Stimulated activated CD8-positive, alpha-beta memory T cell treated with anti-CD3 and anti-CD28 coated beads, Interleukin-12 subunit alpha, Interleukin-12 subunit beta, amount 100 ng/mL, for 24 hours (primary cell): ENCODE measurements at regions not wholly inside any gene's neighbourhood (a gene's known extent, or its start where the extent isn't known, plus 50 kb on each side); places are given as distances from the start of the nearest gene placed in this dataset.

Source experiments
- DNase-seq: peaks from one replicate; pipeline ENCODE4 v3.0.0-alpha.2; 2020; ENCODE audit errors: extremely low read depth

DNA sequence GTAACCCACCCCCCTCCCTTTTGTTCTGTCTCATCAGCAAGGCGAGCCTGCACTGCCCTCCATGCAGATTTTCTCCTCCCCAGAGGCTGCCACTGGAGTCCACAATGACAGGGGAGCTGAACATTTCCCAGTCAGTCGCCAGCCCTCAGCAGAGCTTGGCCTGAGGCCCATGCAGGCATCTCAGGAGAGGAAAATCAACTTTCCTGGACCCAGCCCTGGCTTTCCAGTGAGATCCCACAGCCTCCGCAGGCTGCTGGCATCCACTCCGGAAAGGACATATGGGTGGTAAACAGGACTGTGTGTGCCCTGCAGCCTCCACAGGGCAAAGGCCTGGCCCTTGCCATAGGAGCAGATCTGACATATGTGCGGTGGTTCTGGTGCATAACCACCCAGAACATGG is 253.8 kb downstream of the TNS1 start:
- DNase-seq, result no peak

DNA sequence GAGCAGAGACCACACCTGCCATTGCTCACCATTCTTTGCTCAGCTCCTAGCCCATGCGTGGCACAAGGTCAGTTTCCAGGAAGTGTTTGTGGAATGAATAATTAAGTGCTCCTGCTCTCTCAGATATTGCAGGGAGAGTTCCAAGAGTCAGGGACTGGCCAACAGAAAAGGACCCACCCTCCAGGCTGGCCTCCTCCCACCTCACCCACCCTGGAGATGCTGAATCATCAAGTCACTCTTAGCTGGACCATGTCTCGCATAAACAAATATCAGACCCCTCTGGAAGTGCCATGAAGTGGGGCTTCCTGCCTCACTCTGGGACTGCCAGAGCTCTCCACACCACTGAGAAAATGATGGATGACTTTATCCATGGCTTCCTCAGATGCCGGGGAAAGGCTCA is 256.0 kb downstream of the TNS1 start:
- no peak for DNase-seq

DNA sequence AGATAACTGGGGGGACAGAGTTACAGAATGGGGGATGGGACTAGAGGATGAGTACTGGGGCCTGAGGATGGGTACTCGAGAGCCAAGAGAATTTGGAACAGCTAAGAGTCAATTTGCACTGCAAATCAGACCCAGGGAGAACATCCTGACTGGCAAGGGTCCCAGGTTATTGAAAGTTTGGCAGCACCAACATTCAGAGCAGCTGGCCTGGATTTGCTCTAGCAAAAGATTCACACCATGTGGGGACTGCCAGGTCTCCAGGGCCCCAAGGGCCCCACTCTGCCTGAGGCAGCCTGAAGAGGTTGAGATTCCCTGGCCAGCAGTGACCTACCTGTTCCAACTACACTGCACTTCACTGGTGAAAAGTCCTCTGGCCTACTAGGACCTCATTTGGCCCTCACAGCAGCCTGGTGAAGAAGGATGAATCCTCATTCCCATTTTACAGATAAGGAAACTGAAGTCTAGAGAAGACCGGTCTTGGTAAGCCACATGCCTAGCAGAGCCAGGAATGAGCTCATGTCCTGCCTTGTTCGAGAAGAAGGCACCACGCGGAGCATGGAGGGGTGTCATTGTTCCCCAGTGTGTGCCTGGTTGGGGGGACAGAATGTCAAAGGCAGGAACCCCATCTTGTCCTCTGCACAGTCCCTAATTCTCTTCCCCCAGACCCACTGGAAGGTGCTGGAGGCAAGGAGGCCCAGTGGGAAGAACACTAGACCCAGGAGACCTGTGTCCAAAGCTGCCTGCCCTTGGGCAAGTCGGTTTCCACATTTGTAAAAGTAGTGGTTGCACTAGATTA is 258.6 kb downstream of the TNS1 start:
- no peak for DNase-seq

DNA sequence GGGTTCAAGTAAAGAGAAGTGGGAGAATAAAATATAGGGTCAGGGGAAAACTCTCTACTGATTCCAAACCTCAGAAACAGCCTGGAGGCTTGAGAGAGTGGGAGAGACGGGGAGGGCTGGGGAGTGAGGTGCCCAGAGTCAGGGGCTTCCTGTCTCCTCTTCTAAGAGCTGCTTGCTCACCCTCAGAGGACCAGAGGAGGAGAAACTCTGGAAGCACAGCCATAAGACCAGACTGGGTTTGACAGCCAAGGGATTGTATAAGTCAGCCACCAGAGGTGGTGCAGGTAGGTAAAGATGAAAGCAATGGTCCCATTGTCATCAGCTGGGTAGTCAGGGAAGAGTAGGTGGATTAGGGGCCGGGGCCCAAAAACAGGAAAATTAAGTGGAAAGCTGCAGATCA is 259.4 kb downstream of the TNS1 start:
- DNase-seq, result no peak

DNA sequence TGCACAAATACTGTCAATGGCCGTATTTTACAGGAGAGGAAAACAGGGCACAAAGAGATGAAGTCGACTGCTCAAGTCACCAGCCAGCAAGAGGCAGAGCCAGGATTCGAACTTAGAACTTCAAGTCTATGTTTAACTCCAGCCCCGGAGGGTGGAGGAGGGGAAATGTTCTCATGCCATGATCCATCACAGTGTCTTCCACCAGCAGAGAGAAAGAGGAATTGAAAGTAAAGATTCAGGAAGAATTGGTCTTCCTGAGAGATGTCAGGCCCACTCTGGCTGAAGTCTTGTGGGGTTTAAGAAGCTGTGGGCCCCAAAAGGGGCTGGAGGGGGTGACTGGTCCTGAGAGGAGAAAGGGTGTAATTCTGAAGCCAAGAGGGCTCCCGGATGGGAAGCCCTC is 260.0 kb downstream of the TNS1 start:
- DNase-seq, result no peak

DNA sequence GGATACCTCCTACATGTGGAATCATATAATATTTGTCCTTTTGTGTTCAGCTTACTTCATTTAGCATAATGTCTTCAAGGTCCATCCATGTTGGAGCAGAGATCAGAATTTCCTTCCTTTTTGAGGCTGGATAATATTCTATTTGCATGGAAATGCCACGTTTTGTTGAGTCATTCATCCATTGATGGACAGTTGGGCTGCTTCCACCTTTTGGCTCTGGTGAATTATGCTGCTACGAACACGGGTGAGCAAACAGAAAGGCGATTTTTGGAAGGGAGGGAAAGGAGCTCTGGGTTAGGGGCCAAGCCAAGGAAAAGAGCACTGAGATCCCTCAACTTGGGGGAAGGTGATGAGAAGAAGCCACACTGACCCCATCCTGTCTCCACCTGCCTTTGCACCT is 260.5 kb downstream of the TNS1 start:
- DNase-seq, result no peak

DNA sequence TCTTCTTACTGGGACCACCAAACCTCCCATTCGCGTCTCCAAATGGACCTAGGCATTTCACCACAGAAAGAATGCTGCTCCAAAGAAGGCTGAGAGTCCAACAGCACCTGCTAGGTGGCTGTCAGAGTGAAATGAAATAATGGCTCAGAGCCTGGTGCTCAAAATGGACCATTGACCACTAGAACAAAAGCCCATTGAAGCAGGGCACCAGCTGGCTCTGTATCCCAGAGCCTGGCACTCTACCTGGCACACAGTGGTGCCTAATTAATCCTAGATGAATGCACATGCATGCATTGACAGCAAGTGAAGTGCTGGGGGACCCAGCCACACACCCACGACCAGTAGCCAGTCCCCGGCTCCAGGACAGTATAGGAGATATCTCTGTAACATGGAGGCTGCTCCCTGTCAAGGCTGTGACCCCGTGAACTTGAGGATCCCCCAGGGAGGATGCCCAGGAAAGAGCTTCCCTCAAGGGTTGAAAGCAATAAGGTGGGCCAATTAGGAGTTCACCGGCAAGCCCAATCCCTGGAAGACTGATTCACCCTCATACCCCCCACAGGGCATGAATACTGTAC is 261.3 kb downstream of the TNS1 start:
- no peak for DNase-seq

DNA sequence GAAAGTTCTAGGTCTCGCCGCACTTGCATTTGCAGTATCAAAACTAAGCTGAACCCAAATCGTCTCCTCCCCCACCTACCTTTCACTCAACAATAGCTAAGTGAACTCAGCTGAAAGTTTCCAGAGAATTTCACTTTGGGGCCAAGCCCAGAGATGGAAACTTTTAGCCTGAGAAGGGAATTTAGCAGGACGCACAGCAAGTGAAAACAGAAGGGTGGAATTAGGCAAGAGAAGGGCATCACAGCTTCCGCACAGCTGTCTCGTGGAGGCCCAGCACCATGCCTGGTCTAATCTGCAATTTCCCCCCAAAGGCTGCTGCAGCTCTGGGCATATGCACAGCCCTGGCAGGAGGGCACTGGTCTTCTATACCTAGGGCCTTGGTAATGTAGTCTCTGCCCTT is 262.0 kb downstream of the TNS1 start:
- no peak for DNase-seq

DNA sequence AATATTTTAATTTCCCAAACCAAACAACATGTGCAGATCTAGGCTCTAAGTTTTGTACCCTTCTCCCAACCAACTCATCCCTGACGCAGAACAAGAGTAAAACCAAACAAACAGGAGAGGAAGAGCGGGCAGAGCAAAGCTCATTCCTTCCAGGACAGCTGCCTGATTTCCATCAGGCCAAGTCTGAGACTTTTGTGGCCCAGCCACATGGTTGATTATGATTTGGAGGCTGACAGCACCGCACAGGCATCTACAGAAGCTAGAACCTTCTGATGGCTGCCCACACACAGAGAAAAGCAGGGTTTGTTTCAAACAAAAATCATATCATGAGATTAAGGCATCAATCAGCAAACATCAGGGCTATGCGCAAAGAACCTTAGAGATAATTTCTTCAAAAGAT is 262.6 kb downstream of the TNS1 start:
- no peak for DNase-seq

DNA sequence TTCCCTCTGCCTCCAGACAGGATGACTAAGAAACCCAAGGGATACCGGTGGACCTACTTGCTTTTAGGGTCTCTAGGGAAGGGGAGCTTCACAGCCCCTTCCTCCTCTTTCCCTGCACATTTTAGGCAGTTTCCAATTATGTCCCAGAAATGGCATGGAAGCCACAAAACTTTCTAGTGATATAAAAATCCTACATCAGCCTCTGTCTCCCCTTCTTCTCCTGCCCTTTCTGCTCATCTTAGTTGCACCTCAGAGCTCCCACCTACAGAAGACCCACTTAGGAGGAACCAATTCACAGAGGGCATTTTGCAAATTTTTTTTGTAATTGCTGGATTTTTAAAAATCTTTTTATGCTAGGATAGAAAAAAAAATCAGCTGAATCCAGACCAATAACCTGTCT is 263.1 kb downstream of the TNS1 start:
- no peak for DNase-seq

DNA sequence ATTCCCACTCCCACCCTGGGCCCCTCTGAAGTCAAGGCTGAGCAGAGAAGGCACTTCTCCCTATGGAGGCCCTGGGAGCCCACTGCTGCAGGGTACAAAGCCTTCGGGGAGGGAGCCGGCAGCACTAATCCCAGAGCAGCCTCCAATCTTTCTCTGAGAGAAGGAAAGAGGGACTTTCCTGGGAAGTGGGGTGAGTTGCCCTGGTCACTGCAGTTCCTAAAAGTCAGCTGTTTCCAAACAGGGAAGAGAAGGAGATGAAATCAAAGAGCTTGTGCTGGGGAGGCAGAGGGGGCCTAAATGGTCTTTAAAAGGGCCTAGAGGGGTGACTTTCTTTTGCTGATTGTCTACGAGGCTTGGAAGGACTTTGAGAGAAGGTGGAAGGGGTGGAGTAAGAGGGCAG is 264.7 kb downstream of the TNS1 start:
- no peak for DNase-seq

DNA sequence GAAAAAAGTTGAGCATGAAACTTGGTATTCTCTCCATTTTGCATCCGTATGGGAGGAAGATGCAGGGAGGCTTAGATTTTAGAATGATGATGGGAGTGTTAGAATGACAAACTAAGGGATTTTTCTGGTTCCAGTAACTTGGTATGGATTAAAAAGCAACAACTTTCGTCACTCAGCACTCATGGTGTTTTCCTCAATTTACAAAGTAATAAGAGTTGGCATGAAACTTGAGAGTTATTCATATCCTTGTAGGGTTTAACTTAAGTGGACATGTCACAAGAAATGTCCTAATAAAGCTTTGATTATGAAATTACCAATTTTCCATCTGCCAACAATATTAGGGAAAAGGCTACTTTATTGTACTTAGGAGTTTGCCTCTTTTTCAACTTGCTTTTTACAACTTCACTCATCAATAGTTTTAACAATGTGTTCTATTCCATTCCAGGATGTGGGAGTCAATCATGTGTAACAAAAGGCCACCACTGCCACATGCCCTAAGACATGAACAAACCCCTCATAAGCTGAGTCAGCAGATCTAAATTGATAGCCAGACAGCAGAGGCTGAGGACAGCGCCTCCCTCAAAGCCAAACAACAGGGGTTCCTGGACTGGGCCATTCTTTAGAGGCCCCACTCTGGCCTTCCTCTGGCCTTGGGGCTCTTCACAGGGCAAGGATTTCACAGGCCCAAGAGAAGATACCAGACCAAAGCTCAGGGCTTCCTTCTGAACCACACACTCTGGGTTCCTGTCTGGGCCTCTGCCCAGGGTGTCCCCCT is 265.8 kb downstream of the TNS1 start:
- DNase-seq, result no peak

DNA sequence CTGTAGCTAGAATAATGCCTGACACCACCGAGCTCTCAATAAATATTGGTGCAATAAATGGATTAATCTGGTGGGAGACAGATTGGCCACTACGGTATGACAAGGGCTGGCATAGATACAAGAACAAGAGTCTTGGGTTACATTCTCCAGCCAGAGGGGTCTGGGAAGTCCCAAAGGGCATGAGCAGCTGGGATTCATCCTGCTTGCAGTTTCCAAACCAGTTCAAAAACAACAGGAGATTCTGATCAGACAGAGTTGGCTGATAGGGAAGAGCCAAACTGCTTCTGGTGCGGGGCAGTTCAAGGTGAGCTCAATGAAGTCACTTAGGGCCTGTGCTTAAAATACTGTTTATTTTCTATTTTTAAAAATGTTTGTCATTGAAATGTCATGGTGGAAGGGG is 266.9 kb downstream of the TNS1 start:
- DNase-seq, result no peak

DNA sequence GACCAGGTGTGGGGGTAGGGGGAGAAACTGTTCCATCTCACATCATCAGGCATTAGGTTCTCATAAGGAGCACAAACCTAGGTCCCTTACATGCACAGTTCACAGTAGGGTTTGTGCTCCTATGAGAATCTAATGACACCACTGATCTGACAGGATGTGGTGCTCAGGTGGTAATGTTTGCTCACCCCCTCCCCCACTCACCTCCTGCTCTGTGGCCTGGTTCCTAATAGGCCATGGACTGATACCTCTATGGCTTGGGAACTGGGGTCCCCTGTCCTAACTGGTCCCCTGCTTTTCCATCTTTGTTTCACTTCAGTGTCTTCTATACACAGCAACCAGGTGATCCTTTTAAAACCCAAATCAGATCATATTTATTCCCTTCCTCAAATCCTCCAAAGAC is 267.8 kb downstream of the TNS1 start:
- no peak for DNase-seq

DNA sequence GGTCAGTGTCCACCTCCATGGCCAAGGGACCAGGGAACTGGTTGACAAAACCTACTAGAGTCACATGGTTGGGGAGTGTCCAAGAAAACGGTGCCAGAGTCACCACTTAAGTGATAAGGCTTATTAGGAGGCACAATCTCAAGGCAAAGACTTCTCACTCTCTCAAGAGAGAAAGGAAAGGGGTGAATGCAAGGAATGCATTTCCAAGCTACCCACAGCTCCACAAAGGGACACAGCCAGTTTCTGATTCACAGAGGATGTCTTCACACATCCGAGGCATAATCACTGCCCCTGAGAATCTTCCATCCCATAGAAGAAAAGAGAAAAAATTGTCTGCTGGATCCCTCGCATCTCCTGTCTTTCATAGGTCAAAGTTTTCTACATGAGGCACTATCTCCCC is 269.3 kb downstream of the TNS1 start:
- no peak for DNase-seq

DNA sequence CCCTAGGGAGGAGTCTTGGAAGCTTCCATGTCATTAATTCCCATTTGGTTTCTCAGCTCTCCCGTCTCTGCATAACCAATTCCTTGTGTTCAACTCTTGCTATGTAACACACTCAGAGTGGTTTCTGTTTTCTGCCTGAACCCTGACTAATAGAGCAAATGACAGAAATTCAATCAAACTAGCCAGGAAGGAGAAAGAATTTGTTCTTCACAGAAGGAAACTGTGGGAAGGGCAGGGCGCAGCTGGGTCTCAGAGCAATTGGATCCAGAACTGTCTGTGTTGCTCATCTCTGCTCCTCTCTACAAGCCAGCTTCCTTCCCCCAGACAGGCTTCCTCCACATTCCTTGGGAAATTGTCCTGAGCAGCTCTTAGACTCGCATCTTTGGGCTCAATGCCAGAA is 269.8 kb downstream of the TNS1 start:
- no peak for DNase-seq

DNA sequence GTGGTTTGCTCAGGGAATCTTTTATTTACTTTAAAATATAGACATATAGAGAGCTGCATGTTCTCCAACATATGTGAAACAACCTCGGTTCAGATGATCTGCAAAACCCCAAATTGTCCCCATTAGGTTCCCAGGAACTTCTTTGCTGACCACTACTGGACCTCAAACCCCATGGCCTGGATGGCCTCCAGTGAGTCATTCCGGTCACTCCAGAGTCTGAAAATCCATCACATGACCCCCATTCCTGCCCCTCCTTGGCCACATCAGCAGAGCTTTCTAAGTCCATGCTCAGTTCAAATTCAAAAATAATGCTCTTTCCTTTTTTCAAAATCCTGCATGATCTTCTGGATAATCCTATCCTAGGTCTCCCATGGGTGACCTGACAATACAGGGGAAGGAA is 271.0 kb downstream of the TNS1 start:
- no peak for DNase-seq

DNA sequence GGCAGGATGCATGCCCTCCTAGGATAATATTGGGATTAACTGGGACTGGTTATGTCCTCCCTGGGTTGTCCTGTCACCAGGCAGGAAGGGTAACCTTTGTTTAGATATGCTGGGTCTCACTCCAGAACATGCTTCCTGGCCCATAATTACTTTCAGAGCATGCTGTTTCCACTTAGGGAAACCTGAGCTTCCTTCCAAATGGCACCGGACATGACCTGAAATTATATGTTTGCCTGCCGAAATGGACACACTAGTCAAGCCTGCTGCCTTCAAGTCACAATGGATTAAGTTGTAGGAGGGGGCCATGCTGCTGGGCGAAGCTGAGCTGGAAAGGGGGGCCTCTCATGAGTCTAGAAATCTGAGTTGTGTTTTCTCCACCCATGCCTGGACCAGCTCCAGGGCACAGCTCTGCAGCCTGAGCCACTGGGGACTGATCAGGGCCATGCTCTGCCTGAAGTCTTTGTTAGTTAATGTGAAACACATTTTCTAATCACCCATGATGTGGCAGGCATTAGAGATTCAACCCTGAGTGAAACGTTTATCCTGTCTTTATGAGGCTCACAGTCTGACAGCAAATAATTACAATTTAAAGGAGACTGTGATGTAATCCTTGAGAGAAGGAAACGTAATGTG is 273.3 kb downstream of the TNS1 start:
- no peak for DNase-seq

DNA sequence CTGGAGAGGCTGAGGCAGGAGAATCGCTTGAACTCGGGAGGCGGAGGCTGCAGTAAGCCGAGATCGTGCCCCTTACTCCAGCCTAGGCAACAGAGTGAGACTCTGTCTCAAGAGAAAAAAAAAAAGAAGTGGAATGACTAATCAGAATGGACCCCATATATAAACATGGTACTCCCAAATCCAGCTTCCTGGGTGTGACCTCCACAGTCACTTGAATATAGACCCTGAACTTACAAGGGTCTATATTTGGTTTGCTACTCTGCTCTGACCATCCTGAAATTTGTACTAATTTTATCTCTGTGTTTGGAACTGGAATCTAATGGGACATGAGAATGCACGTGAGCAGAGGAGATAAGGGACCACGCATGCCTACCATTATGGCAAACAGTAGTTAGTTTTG is 275.0 kb downstream of the TNS1 start:
- DNase-seq, result no peak

DNA sequence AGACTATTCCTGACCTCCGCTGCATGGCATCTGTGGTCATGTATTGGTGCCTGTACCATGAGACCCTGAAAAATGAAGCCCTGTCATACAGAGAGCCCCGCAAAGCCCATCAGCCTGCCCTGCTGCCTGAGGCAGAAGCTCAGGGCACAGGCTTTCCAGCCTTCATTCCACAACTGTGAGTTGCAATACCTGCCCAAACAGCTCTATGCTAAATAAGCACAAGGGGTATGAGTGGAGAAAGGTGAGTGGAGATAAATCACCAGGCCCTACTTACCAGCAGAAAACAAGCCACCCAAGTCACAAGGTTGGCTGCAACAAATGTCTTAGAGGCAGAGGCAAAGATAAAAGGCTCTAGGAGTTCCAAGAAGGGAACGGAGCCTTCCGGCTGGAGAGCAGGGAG is 277.4 kb downstream of the TNS1 start:
- DNase-seq, result no peak

DNA sequence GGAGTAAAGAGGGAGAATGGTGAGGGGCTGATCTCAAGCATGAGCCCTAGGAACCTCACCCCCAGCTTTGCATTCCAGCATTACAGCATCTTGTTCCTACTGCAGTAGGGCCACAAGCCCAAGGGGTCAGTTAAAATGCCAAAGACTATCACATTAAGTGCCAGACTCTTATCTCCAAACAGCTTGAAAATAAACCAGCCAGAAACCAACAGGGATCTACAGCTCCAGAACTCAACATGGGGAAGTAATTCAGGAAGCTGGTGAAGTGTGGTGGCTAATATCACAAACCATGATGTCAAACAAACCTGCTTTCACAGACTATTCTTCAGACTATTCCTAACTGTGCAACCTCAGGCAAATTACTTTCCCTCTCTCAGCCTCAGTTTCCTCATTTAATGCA is 278.3 kb downstream of the TNS1 start:
- no peak for DNase-seq

DNA sequence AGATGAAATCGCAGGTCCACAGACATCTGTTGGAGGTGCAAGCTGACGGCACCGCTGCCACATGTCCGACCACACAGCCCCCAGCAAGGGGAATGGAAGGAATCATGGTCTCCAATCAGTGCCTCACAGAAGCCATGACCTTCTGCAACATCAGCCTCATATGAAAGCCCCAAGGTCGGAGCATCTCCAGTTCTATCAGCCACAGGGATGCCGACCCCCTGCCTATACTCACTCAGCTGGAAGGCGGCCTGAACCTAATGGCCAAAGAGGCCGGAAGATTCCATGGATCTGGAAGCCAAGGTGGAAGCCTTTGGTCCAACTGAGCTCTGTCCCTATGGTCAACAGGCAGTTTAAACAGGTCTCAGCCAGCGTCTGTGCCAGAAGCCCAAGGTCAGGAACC is 278.8 kb downstream of the TNS1 start:
- no peak for DNase-seq
